Gastrocnemius medialis (tissue), 4 donors: ENCODE measurements at regions not wholly inside any gene's neighbourhood (a gene's known extent, or its start where the extent isn't known, plus 50 kb on each side); places are given as distances from the start of the nearest gene placed in this dataset.
"Not testable (repeated sequence)": the region's sequence is repeated elsewhere in the genome, so short reads cannot be mapped to it uniquely, and the experiment has no call there.

Experiments used
- ATAC-seq, 2 donors: fragments of 150-250 bp; one replicate each; pipeline ENCODE4 v1.9.1; 2016
- DNase-seq, 2 donors: peaks; one replicate each; pipeline ENCODE4 v3.0.0-alpha.2; 2019
- H3K27ac ChIP-seq, 4 donors: fragments of 200-600 bp; sonication (generic); 1 replicate in 1 of 4; 2 replicates in 3 of 4; pipeline ENCODE4 v1.5.1; 2016 to 2018; ENCODE audit warnings: mild to moderate bottlenecking in 2 of 4, moderate library complexity in 1 of 4
- H3K27me3 ChIP-seq, 3 donors: fragments of 200-600 bp; sonication (generic) in 2 of 3; 1 replicate in 1 of 3; 2 replicates in 2 of 3; pipeline versions ENCODE4 v1.5.1 to v1.6.0; 2016 to 2019; ENCODE audit warnings: mild to moderate bottlenecking in 1 of 3, moderate library complexity in 1 of 3
- H3K36me3 ChIP-seq, 2 donors: fragments of 200-600 bp; sonication (generic) in 1 of 2; one replicate each; pipeline ENCODE4 v1.5.1; 2017 to 2018
- H3K4me1 ChIP-seq, 2 donors: fragments of 200-600 bp; sonication (generic) in 1 of 2; one replicate each; pipeline ENCODE4 v1.5.1; 2016 to 2017; ENCODE audit warnings: mild to moderate bottlenecking in 2 of 2
- H3K4me3 ChIP-seq, 4 donors: fragments of 200-600 bp; sonication (generic) in 3 of 4; 1 replicate in 1 of 4; 2 replicates in 3 of 4; pipeline ENCODE4 v1.5.1; 2016 to 2019; ENCODE audit warnings: mild to moderate bottlenecking in 2 of 4
- H3K9me3 ChIP-seq, 3 donors: fragments of 200-600 bp; sonication (generic) in 2 of 3; 1 replicate in 1 of 3; 2 replicates in 2 of 3; pipeline ENCODE4 v1.5.1; 2016 to 2019
- CTCF ChIP-seq, 5 experiments: fragments of 450-650 bp in 3 of 5; fragments of 200-600 bp in 2 of 5; sonication (generic) in 2 of 5; IDR thresholded peaks in 4 of 5; conservative IDR thresholded peaks in 1 of 5; 1 replicate in 4 of 5; 2 replicates in 1 of 5; pipeline ENCODE4 v1.5.1; 2016 to 2019; ENCODE audit warnings: antibody characterized with exemption in 5 of 5, mild to moderate bottlenecking in 3 of 5, moderate library complexity in 3 of 5
- POLR2A ChIP-seq, 2 donors: fragments of 450-650 bp; IDR thresholded peaks; one replicate each; pipeline ENCODE4 v1.6.1; 2017; ENCODE audit warnings: antibody characterized with exemption in 2 of 2, mild to moderate bottlenecking in 2 of 2, moderate library complexity in 2 of 2
- in situ Hi-C, 4 donors: fragments of 200-750 bp; cut with MboI; loops; one replicate each; pipeline versions ENCODE4 v1.15.0 to v1.8.0; 2017; ENCODE audit warnings: low sequenced_read_pairs in 4 of 4
- intact Hi-C: fragments of 100-400 bp; cut with DNase I; formaldehyde crosslinking; loops from one replicate; pipeline ENCODE4 v1.15.1; 2023; ENCODE audit warnings: low total_unique reads

- in situ Hi-C loops (no loop called here), intact Hi-C loops (no loop called here)
- no peaks in the 10 kb centered on the region for H3K4me1 ChIP-seq
- H3K36me3 ChIP-seq, result no peaks in the 10 kb centered on the region
- no peak for ATAC-seq
- peaks cover 0 to 3% (median 3%) of the 10 kb centered on the region in 3 donors for H3K27me3 ChIP-seq
- no peaks in the 10 kb centered on the region for H3K9me3 ChIP-seq
- H3K4me3 ChIP-seq, result no peak overlapping the region
- no peak for DNase-seq
- H3K27ac ChIP-seq, result no peak overlapping the region
- TF ChIP-seq CTCF (IDR thresholded peaks at IDR 0.05 in 4 of 5, conservative IDR thresholded peaks at IDR 0.05 in 1 of 5) (no peak), POLR2A (IDR thresholded peaks at IDR 0.05) (no peak)
Observed at GRCh38 chr2:121069434-121069969, 215.5 kb downstream of the TFCP2L1 start.

GRCh38 chr2:121070061-121070460 lies 214.9 kb downstream of the TFCP2L1 start:
- in situ Hi-C loops, result loop anchor here in 1 of 4 donors (5.0 kb wide), 1 partner anchor 373 kb away; no protein-coding TSS in a partner anchor
- DNase-seq, H3K27ac ChIP-seq, H3K27me3 ChIP-seq, H3K36me3 ChIP-seq, ATAC-seq, H3K4me3 ChIP-seq, H3K9me3 ChIP-seq, H3K4me1 ChIP-seq: not testable (repeated sequence)
- intact Hi-C loops, result loop anchor here (1.0 to 10.0 kb wide), 3 partner anchors 125 to 335 kb away; partner anchors contain the start of gene GLI2

DNA sequence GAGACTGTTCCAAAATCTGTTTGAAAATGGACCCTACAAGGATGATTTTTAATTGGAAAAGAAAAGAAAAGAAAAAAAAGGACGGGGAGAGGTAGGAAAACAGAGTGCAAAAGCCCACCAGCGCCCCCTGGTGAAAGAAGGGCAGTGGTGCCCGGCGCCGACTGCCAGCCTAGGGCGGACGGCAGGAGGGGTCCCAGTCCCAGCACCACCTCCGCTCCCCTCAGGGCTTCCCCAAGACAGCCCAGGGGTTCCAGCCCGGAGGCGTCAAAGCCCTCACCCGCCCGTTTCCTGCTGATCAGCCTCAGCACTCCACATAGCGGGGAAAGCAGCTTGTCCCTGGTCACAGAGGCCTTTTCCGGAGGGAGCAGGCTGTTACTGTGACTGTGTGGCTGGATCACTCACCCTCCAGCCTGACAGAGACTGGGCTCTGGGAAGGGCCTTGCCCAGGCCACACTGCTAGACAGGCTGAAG lies 213.9 kb downstream of the TFCP2L1 start:
- intact Hi-C loops (loop anchor here (2.0 to 10.0 kb wide), 2 partner anchors 126 to 336 kb away; partner anchors contain the start of gene GLI2), in situ Hi-C loops (loop anchor here in 1 of 4 donors (5.0 kb wide), 1 partner anchor 374 kb away; no protein-coding TSS in a partner anchor)
- H3K4me1 ChIP-seq, result no peaks in the 10 kb centered on the region
- no peak overlapping the region for H3K4me3 ChIP-seq
- TF ChIP-seq POLR2A (IDR thresholded peaks at IDR 0.05), result no peak
- peak; percentile 72 to 97 (median 93) for TF ChIP-seq CTCF (IDR thresholded peaks at IDR 0.05 in 4 of 5, conservative IDR thresholded peaks at IDR 0.05 in 1 of 5)
- DNase-seq (peak; percentile 32 to 40), ATAC-seq (peak; percentile 24 to 64)
- no peaks in the 10 kb centered on the region for H3K9me3 ChIP-seq
- H3K27me3 ChIP-seq, result peaks cover 7 to 16% (median 11%) of the 10 kb centered on the region in 3 donors
- no peak overlapping the region for H3K27ac ChIP-seq
- no peaks in the 10 kb centered on the region for H3K36me3 ChIP-seq

DNA sequence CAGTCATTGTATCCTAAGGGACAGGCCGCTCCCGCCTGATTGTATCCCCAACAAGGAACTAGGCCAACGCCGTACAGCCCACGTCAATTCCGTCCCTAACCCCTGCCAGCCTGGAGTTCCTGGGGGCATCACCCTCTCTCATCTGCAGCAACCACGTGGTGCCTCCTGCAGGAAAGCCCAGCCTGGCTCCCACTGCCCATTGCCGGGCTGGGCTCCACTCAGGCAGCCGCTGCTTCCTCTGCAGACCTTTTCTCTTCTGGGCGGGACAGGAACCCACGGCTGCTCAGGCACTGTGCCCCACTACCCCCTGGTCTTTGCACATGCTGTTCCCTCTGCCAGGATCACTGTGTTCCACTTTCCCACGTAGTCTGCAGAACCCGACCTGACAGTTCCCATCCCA lies 212.2 kb downstream of the TFCP2L1 start:
- Histone ChIP-seq H3K9me3 (no peaks in the 10 kb centered on the region), H3K27ac (no peak overlapping the region), H3K36me3 (no peaks in the 10 kb centered on the region), H3K4me3 (no peak overlapping the region), H3K27me3 (peaks cover 12 to 19% (median 14%) of the 10 kb centered on the region in 3 donors), H3K4me1 (no peaks in the 10 kb centered on the region)
- intact Hi-C loops (loop anchor here (10.0 kb wide), 1 partner anchor 128 kb away; no protein-coding TSS in a partner anchor), in situ Hi-C loops (loop anchor here in 1 of 4 donors (5.0 kb wide), 1 partner anchor 375 kb away; no protein-coding TSS in a partner anchor)
- ATAC-seq, result no peak
- DNase-seq, result no peak
- TF ChIP-seq CTCF (IDR thresholded peaks at IDR 0.05 in 4 of 5, conservative IDR thresholded peaks at IDR 0.05 in 1 of 5) (no peak), POLR2A (IDR thresholded peaks at IDR 0.05) (no peak)

DNA sequence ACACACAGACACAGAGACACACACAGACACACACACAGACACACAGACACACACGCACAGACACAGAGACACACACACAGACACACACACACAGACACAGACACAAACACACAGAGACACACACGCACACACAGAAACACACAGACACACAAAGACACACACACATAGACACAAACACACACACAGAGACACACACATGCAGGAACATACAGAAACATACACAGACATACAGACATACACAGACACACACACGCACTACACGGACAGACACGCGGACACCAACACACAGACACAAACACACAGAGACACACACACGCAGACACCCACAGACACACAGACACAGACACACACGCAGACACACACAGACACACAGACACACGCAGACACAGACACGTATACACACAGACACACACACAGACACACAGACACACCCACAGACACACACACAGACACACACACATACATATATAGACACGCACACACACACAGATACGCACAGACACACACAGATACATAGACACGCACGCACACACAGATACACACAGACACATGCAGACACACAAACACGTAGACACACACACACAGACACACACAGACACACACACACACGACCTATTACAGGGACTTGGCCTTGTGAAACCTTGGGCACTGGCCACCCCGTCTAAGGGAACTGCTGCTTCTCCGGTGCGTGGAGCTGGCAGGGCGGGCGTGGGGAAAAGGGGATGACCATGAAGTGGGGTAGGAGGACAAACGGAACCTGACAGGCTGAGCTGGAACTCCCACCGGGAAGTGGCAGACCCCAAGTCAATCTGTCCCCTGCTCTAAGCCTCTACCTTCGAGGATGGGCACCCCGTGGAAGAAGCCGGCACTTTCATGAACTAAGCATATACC lies 211.4 kb downstream of the TFCP2L1 start:
- TF ChIP-seq POLR2A (IDR thresholded peaks at IDR 0.05) (no peak), CTCF (IDR thresholded peaks at IDR 0.05 in 4 of 5, conservative IDR thresholded peaks at IDR 0.05 in 1 of 5) (no peak)
- Histone ChIP-seq H3K27ac (no peak overlapping the region), H3K4me3 (no peak overlapping the region), H3K36me3 (no peaks in the 10 kb centered on the region), H3K27me3 (peaks cover 12 to 19% (median 14%) of the 10 kb centered on the region in 3 donors), H3K4me1 (no peaks in the 10 kb centered on the region), H3K9me3 (no peaks in the 10 kb centered on the region)
- intact Hi-C loops, result loop anchor here (10.0 kb wide), 1 partner anchor 129 kb away; no protein-coding TSS in a partner anchor
- DNase-seq (no peak), ATAC-seq (no peak)
- in situ Hi-C loops, result loop anchor here in 1 of 4 donors (5.0 kb wide), 1 partner anchor 376 kb away; no protein-coding TSS in a partner anchor
